HEK293 (cell line): ENCODE measurements at regions not wholly inside any gene's neighbourhood (a gene's known extent, or its start where the extent isn't known, plus 50 kb on each side); places are given as distances from the start of the nearest gene placed in this dataset.

Source experiments
- CTCF ChIA-PET: fragments of 350-600 bp; formaldehyde crosslinking; extraction: SDS; loops from one replicate; lab custom pipeline; 2021; ENCODE audit warnings: antibody characterized with exemption; lab: Yijun Ruan, JAX
- POLR2A ChIA-PET: fragments of 300-600 bp; formaldehyde crosslinking; extraction: SDS; loops from one replicate; lab custom pipeline; 2020; ENCODE audit warnings: antibody characterized with exemption, inconsistent platforms; lab: Yijun Ruan, JAX
- H3K27ac ChIP-seq: fragments of 200-500 bp; sonication (Bioruptor generic); 2 replicates; pipeline ENCODE4 v1.5.1; 2014; ENCODE audit warnings: low read depth, low read length, control low read depth, inconsistent platforms; ENCODE audit errors: extremely low read depth
- H3K36me3 ChIP-seq, 2 experiments: fragments of 200-500 bp in 1 of 2; sonication (Bioruptor generic) in 1 of 2; 1 replicate in 1 of 2; 2 replicates in 1 of 2; pipeline ENCODE4 v1.5.1; 2014 to 2017; ENCODE audit warnings: inconsistent platforms in 2 of 2, low read length in 2 of 2; ENCODE audit not compliant: control insufficient read depth in 2 of 2, insufficient read depth in 1 of 2
- H3K4me1 ChIP-seq: fragments of 200-500 bp; sonication (Bioruptor generic); 2 replicates; pipeline ENCODE4 v1.5.1; 2014; ENCODE audit warnings: mild to moderate bottlenecking, low read length, inconsistent platforms; ENCODE audit not compliant: control insufficient read depth, insufficient read depth
- H3K4me3 ChIP-seq: 2 replicates; pipeline ENCODE4 v1.5.1; 2011; ENCODE audit warnings: low read depth, mild to moderate bottlenecking, control low read depth, low read length, moderate library complexity
- H3K9me3 ChIP-seq: fragments of 200-500 bp; sonication (Bioruptor generic); 2 replicates; pipeline ENCODE4 v1.5.1; 2014; ENCODE audit warnings: low read depth, low read length, inconsistent platforms; ENCODE audit not compliant: control insufficient read depth, insufficient read depth
- KLF10 ChIP-seq: fragments of 450-650 bp; IDR thresholded peaks from 2 replicates; pipeline ENCODE4 v1.5.1; 2018; ENCODE audit warnings: missing biosample characterization, mild to moderate bottlenecking, missing genetic modification characterization
- KLF16 ChIP-seq: fragments of 450-650 bp; formaldehyde crosslinking; IDR thresholded peaks from 2 replicates; pipeline ENCODE4 v1.5.1; 2017; ENCODE audit warnings: missing biosample characterization, missing genetic modification characterization
- MEIS1 ChIP-seq: sonication (generic); formaldehyde crosslinking; IDR thresholded peaks from 2 replicates; pipeline ENCODE4 v1.8.1; 2022; ENCODE audit warnings: missing genetic modification reagents, mild to moderate bottlenecking, borderline replicate concordance
- MYNN ChIP-seq: fragments of 450-650 bp; formaldehyde crosslinking; IDR thresholded peaks from 2 replicates; pipeline ENCODE4 v1.5.1; 2016; ENCODE audit warnings: missing biosample characterization, missing genetic modification characterization, borderline replicate concordance
- OVOL3 ChIP-seq: fragments of 450-650 bp; formaldehyde crosslinking; IDR thresholded peaks from 2 replicates; pipeline ENCODE4 v1.5.1; 2016; ENCODE audit warnings: missing biosample characterization, missing genetic modification characterization
- SCRT2 ChIP-seq: fragments of 450-650 bp; formaldehyde crosslinking; IDR thresholded peaks from 2 replicates; pipeline ENCODE4 v1.5.1; 2016; ENCODE audit warnings: missing biosample characterization, missing genetic modification characterization
- SETDB1 ChIP-seq: IDR thresholded peaks from one replicate; pipeline ENCODE4 v1.6.1; 2017; ENCODE audit warnings: mild to moderate bottlenecking, low read length, moderate library complexity, mixed read lengths; ENCODE audit not compliant: insufficient read length
- TCF7L2 ChIP-seq: IDR thresholded peaks from 2 replicates; pipeline ENCODE4 v1.6.1; 2011; ENCODE audit warnings: low read depth, mild to moderate bottlenecking, inconsistent platforms, low read length, moderate library complexity, borderline replicate concordance
- YY2 ChIP-seq: fragments of 450-650 bp; formaldehyde crosslinking; IDR thresholded peaks from 2 replicates; pipeline ENCODE4 v1.5.1; 2016; ENCODE audit warnings: missing biosample characterization, missing genetic modification characterization
- ZBTB21 ChIP-seq: fragments of 450-650 bp; formaldehyde crosslinking; IDR thresholded peaks from 2 replicates; pipeline ENCODE4 v1.5.1; 2017; ENCODE audit warnings: missing biosample characterization, missing genetic modification characterization
- ZBTB26 ChIP-seq: fragments of 450-650 bp; formaldehyde crosslinking; optimal IDR thresholded peaks from 2 replicates; pipeline ENCODE3; 2016; ENCODE audit warnings: missing biosample characterization, mild to moderate bottlenecking, missing genetic modification characterization
- ZFHX2 ChIP-seq: fragments of 450-650 bp; formaldehyde crosslinking; conservative IDR thresholded peaks from 2 replicates; pipeline ENCODE4 v1.5.1; 2016; ENCODE audit warnings: missing biosample characterization, missing genetic modification characterization
- ZNF10 ChIP-seq: fragments of 450-650 bp; formaldehyde crosslinking; IDR thresholded peaks from 2 replicates; pipeline ENCODE4 v1.5.1; 2017; ENCODE audit warnings: missing biosample characterization, missing genetic modification characterization
- ZNF133 ChIP-seq: fragments of 450-650 bp; formaldehyde crosslinking; IDR thresholded peaks from 2 replicates; pipeline ENCODE4 v1.5.1; 2016; ENCODE audit warnings: missing biosample characterization, missing genetic modification characterization
- ZNF140 ChIP-seq: fragments of 450-650 bp; formaldehyde crosslinking; IDR thresholded peaks from 2 replicates; pipeline ENCODE4 v1.5.1; 2016; ENCODE audit warnings: missing biosample characterization, missing genetic modification characterization
- ZNF157 ChIP-seq: fragments of 450-650 bp; formaldehyde crosslinking; IDR thresholded peaks from 2 replicates; pipeline ENCODE4 v1.5.1; 2016; ENCODE audit warnings: missing biosample characterization, missing genetic modification characterization
- ZNF350 ChIP-seq: fragments of 450-650 bp; formaldehyde crosslinking; IDR thresholded peaks from 2 replicates; pipeline ENCODE4 v1.5.0; 2017; ENCODE audit warnings: missing biosample characterization, mild to moderate bottlenecking, missing genetic modification characterization
- ZNF394 ChIP-seq: fragments of 450-650 bp; formaldehyde crosslinking; IDR thresholded peaks from 2 replicates; pipeline ENCODE4 v1.5.1; 2016; ENCODE audit warnings: missing biosample characterization, missing genetic modification characterization, mild to moderate bottlenecking, moderate library complexity, borderline replicate concordance
- ZNF548 ChIP-seq: fragments of 450-650 bp; formaldehyde crosslinking; IDR thresholded peaks from 2 replicates; pipeline ENCODE4 v1.5.1; 2016; ENCODE audit warnings: missing biosample characterization, missing genetic modification characterization
- ZNF549 ChIP-seq: fragments of 450-650 bp; IDR thresholded peaks from 2 replicates; pipeline ENCODE4 v1.5.1; 2018; ENCODE audit warnings: missing biosample characterization, missing genetic modification characterization, mild to moderate bottlenecking, inconsistent platforms, moderate library complexity
- ZNF580 ChIP-seq: fragments of 450-650 bp; formaldehyde crosslinking; IDR thresholded peaks from 2 replicates; pipeline ENCODE4 v1.5.1; 2016; ENCODE audit warnings: missing biosample characterization, missing genetic modification characterization
- ZNF629 ChIP-seq: fragments of 450-650 bp; formaldehyde crosslinking; IDR thresholded peaks from 2 replicates; pipeline ENCODE4 v1.5.1; 2017; ENCODE audit warnings: missing biosample characterization, missing genetic modification characterization
- ZNF677 ChIP-seq: fragments of 450-650 bp; IDR thresholded peaks from 2 replicates; pipeline ENCODE4 v1.5.0; 2018; ENCODE audit warnings: missing biosample characterization, mild to moderate bottlenecking, missing genetic modification characterization, moderate library complexity
- ZNF692 ChIP-seq: fragments of 450-650 bp; formaldehyde crosslinking; IDR thresholded peaks from 2 replicates; pipeline ENCODE4 v1.5.1; 2016; ENCODE audit warnings: missing biosample characterization, missing genetic modification characterization
- ZNF791 ChIP-seq: fragments of 450-650 bp; formaldehyde crosslinking; IDR thresholded peaks from 2 replicates; pipeline ENCODE4 v1.5.1; 2016; ENCODE audit warnings: missing biosample characterization, missing genetic modification characterization
- ZNF830 ChIP-seq: fragments of 450-650 bp; IDR thresholded peaks from 2 replicates; pipeline ENCODE4 v1.5.0; 2018; ENCODE audit warnings: missing biosample characterization, missing genetic modification characterization, low read depth, mild to moderate bottlenecking, moderate library complexity
- ZNF837 ChIP-seq: fragments of 450-650 bp; formaldehyde crosslinking; IDR thresholded peaks from 2 replicates; pipeline ENCODE4 v1.5.1; 2016; ENCODE audit warnings: missing biosample characterization, missing genetic modification characterization
- ZSCAN4 ChIP-seq: fragments of 450-650 bp; formaldehyde crosslinking; IDR thresholded peaks from 2 replicates; pipeline ENCODE4 v1.5.1; 2017; ENCODE audit warnings: missing biosample characterization, missing genetic modification characterization
- TF ChIP-seq, protein P1 (sequence below): fragments of 450-650 bp; formaldehyde crosslinking; IDR thresholded peaks from 2 replicates; pipeline ENCODE4 v1.5.1; 2016; ENCODE audit warnings: missing biosample characterization, missing genetic modification characterization

GRCh38 chr17:79296243-79296642 is 221.6 kb downstream of the ENGASE start:
- Histone ChIP-seq H3K4me1 (no peaks in the 10 kb centered on the region), H3K4me3 (no peak overlapping the region), H3K9me3 (no peaks in the 10 kb centered on the region), H3K36me3 (no peaks in the 10 kb centered on the region), H3K27ac (no peak overlapping the region)
- CTCF ChIA-PET = no interaction called here
- POLR2A ChIA-PET = no interaction called here
- TF ChIP-seq ZNF677 (tag by site-specific recombination) (0 out of 2 replicates have a peak, but pooled peaks have one; percentile 59), ZNF548 (tag by site-specific recombination) (no peak)

- Histone ChIP-seq H3K4me1 (no peaks in the 10 kb centered on the region), H3K36me3 (no peaks in the 10 kb centered on the region), H3K27ac (no peak overlapping the region), H3K4me3 (no peak overlapping the region), H3K9me3 (no peaks in the 10 kb centered on the region)
- ChIA-PET POLR2A (no interaction called here), CTCF (interaction anchor here (1.3 kb wide), 1 partner anchor 97 kb away, joined by 4 read pairs; no protein-coding TSS in a partner anchor)
- no peak for TF ChIP-seq ZNF157 (tag by site-specific recombination)
- TF ChIP-seq YY2 = no peak
- TF ChIP-seq ZNF692 (tag by site-specific recombination) = no peak
- TF ChIP-seq ZNF133 (tag by site-specific recombination) = no peak
- TF ChIP-seq SCRT2 = no peak
- TF ChIP-seq ZNF140 = no peak
- TF ChIP-seq ZNF549 (tag by site-specific recombination) = no peak
- TF ChIP-seq TCF7L2 = no peak
- no peak for TF ChIP-seq KLF10 (tag by site-specific recombination)
- no peak for TF ChIP-seq MYNN (tag by site-specific recombination)
- TF ChIP-seq ZSCAN4 (tag by site-specific recombination) = no peak
- no peak for TF ChIP-seq ZNF350 (tag by site-specific recombination)
- no peak for TF ChIP-seq ZNF580
- TF ChIP-seq ZFHX2 (tag by site-specific recombination) = no peak
- TF ChIP-seq ZNF629 (tag by site-specific recombination) = no peak
- no peak for TF ChIP-seq ZNF791
Observed at GRCh38 chr17:79295307-79295706, 220.7 kb downstream of the ENGASE start.

GRCh38 chr17:79294459-79295071 is 219.9 kb downstream of the ENGASE start:
- Histone ChIP-seq H3K9me3 (no peaks in the 10 kb centered on the region), H3K4me1 (no peaks in the 10 kb centered on the region), H3K4me3 (no peak overlapping the region), H3K36me3 (no peaks in the 10 kb centered on the region), H3K27ac (no peak overlapping the region)
- POLR2A ChIA-PET = no interaction called here
- CTCF ChIA-PET = interaction anchor here (0.7 to 1.3 kb wide), 2 partner anchors 94 to 97 kb away, joined by 3 to 4 read pairs; no protein-coding TSS in a partner anchor
- TF ChIP-seq ZNF830 (tag by site-specific recombination) (no peak), MEIS1 (CRISPR knock-in tag) (no peak), ZBTB26 (tag by site-specific recombination) (no peak), KLF16 (tag by site-specific recombination) (no peak), ZNF10 (tag by site-specific recombination) (no peak), OVOL3 (no peak), SETDB1 (no peak), ZNF837 (tag by site-specific recombination) (no peak), ZBTB21 (tag by site-specific recombination) (no peak), ZNF394 (tag by site-specific recombination) (peak; percentile 24; the same call in 1 of the 2 replicates)
- TF ChIP-seq, protein P1, sequence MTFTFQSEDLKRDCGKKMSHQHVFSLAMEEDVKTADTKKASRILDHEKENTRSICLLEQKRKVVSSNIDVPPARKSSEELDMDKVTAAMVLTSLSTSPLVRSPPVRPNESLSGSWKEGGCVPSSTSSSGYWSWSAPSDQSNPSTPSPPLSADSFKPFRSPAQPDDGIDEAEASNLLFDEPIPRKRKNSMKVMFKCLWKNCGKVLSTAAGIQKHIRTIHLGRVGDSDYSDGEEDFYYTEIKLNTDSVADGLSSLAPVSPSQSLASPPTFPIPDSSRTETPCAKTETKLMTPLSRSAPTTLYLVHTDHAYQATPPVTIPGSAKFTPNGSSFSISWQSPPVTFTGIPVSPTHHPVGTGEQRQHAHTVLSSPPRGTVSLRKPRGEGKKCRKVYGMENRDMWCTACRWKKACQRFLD = no peak
